Stimulated activated CD8-positive, alpha-beta memory T cell treated with anti-CD3 and anti-CD28 coated beads, Interleukin-7, amount 100 ng/mL, for 1 hour (primary cell): ENCODE measurements at regions not wholly inside any gene's neighbourhood (a gene's known extent, or its start where the extent isn't known, plus 50 kb on each side); places are given as distances from the start of the nearest gene placed in this dataset.
"Not testable (repeated sequence)": the region's sequence is repeated elsewhere in the genome, so short reads cannot be mapped to it uniquely, and the experiment has no call there.

Experiments
- DNase-seq, 2 donors: peaks; one replicate each; pipeline ENCODE4 v3.0.0-alpha.2; 2020; ENCODE audit warnings: low read depth in 2 of 2

- no peak for DNase-seq
These were observed 461.4 kb downstream of the RNF144A start for GRCh38 chr2:7378591-7378990.

DNA sequence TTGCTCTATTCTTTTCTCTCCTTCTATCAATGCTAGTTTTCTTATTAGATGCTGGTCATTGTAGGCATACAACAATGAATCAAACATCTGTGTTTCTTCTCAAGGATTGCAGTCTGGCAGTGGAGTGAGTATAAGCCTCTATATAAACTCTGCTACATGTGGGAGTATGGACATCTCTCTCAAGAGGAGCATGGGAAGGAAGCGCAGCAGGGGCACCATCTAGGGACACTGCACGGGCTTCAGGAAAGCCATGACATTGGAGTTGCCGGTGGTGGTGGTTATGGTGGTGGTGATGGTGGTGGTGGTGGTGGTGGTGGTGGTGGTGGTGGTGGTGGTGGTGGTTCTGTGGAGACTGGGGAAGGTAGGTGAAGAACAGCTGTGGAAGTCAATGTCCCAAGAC is 462.6 kb downstream of the RNF144A start:
- no peak for DNase-seq

DNA sequence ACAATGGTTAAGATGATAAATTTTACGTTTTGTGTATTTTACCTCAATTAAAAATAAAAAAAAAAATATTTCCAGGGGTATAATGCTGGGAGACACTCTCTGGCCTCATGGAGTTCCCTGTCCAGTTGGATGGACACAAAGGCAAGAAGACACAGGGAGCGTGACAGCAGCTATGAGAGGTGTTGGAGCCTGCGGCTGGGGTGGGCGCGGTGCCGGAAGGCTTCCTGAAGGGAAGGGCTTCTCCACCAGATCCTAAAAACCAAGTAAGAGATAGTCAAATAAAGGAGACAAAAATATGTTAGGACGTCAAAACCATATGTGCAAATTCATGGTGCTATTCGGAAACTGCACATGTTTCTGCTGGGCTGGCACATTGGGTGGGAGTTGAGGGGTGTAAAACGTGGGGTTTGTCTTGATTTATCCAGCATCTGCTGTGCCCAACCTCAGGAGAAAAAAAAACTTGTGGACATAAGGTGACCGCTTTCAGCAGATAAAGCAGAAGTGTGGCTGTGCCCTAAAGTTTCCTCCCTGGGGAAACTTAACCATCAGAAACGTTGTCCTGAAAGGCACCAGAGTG is 467.6 kb downstream of the RNF144A start:
- DNase-seq: no peak

GRCh38 chr2:7390311-7390710 is 473.1 kb downstream of the RNF144A start:
- not testable (repeated sequence) for DNase-seq

GRCh38 chr2:7392076-7392787 is 475.0 kb downstream of the RNF144A start:
- no peak for DNase-seq

GRCh38 chr2:7394195-7394594 is 477.0 kb downstream of the RNF144A start:
- DNase-seq: no peak

- no peak for DNase-seq
These were observed 483.4 kb downstream of the RNF144A start for GRCh38 chr2:7400628-7401027.

DNA sequence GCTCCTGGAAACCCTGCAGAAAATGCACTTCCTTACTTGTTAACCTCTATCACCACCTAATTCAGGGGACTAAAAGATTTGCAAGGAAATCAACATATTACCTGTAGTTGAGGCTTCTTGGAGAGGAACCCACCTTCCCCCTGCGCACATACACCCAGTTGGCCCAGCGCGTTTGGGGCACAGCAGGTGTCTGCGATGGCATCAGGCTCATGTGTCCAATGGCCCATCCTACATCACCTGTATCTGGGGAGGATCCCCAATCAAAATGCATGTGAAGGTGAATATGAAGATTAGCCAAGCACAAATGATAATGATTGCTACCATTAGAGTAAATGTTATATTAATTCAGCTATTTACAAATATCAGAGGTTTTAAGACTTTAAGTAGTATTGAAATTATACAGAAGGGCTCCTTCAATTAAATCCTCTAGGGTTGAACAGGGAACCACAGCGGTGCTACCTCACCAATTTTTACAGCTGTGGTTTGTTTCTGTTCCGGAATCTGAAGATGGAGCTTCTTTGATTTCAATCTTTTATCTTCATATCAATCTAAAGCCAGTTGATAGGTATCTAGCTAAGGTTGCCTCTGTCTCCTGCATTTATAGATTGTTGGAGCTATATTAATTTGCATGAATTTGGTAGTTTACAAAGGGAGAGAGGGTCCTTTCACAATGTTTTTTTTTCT is 486.0 kb downstream of the RNF144A start:
- no peak for DNase-seq

DNA sequence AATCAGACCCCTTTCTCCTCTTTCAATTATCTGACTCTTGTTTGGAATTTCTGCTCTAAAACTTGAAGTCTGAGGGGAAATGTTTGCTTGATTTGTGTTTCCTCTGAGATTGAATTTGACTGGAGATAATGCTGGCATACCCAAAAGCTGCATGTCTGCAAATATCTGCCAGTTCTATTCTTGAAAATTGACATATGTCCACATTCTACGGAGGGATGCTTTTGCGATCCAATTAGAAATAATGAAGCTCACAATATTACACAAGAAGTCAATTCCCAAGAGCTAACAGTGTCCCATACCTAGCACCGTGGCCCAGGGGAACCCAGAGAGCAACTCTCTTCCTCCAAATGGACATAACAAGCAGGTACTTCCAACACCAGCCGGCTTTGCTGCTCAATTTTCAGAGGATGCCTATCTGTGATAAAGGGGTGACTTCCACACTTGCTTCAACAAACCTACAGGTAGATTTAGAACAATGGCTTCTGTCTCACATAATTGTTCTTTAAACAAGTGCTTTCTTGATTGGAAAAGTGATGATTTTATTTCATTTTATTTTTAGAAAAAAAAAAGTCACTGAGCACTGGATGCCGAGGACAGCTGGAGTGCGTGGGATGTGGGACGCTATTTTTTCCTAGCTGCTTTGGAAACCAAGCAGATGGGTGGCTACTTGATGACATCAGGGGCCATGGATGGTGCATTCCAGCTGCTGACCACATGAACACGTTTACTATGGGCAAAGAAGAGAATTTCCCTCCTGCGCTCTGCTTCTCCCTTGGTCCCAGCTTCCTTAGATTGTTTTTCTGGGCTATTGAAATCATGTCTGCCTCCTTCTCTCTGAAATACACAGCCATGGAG is 488.9 kb downstream of the RNF144A start:
- DNase-seq: no peak

DNA sequence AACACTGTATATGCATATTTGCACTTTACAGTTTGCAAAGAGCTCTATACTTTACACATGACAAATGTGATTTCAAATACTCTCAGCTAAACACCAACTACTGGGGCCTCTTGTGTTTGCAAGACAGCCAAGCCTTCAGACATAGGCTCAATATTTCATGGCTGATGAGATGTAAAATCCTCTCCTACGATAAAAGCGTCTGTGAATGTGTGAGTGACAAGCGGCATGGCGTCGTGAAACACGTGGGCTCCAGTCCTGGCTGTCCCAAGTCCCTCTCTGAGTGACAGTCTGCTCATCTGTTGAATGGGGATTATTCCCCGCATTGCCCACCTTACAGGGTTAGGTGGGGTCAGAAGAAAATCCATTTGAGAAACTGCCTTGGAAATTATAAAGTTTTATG is 489.8 kb downstream of the RNF144A start:
- DNase-seq: no peak

- no peak for DNase-seq
These were observed 490.9 kb downstream of the RNF144A start for GRCh38 chr2:7407906-7408680.

GRCh38 chr2:7411691-7412090 is 494.5 kb downstream of the RNF144A start:
- no peak for DNase-seq

GRCh38 chr2:7417845-7418742 is 500.9 kb downstream of the RNF144A start:
- DNase-seq: no peak

GRCh38 chr2:7419186-7419585 is 502.0 kb downstream of the RNF144A start:
- no peak for DNase-seq

DNA sequence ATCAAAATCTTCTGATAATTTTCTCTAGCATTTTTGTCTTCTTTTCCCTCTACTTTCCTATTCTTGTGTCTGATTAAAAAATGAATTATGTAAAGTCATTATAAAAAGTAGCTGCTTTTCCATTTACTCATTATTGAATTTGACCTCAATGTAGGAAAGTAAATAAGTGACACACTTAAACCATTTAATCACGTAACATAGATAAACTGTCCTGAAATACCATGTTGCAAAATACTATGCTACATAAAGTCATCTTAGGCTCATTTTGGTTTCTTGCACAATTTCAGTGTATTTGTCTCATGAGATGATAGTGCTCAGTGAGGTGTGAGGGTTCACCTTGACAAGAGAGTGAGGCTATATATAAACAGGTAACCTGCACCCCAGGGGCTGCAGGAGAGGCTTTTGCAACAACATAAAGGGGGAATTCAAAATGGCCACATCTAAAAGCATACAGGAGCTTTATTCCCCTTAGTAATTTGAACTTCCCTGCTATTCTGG is 502.7 kb downstream of the RNF144A start:
- DNase-seq: no peak

DNA sequence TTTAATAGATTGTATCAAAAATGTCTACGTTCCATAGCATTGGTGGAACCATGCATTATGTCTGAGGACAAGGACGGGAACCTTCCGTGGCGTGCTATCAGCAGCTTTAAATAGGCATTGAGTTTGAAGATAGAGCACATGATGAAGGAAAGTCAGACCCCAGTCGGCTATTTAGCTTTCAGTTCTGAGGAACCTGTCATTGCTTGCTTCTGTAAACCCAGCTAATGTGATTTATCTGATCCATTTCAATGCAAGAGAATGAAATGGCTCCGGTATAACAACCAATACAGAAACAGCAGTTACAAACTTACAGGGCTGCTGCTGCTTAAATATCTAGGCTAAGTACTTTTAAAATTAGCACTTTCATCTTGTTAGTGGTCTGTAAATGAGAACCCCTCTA is 503.3 kb downstream of the RNF144A start:
- DNase-seq: no peak

DNA sequence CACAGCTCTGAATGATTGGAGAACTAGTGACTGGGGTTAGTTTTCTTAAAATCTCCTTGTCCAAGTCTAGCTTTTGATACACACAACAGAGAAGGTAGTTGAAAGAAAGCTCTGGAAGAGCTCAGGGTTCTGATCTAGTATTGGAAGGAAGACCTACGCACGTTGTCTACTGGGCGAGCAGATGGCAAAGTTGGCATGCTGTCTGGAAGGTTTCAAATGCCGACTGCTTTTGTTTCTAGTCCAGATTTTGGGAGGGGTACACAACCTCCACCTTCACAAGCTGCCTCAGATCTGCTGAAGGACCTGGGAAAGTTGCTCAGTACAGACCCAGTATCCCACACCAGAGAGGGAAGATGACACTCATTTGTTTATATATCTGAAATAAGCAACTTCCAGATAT is 507.3 kb downstream of the RNF144A start:
- DNase-seq: no peak

- DNase-seq: no peak
These were observed 510.3 kb downstream of the RNF144A start for GRCh38 chr2:7427293-7428060.

- no peak for DNase-seq
These were observed 511.4 kb downstream of the RNF144A start for GRCh38 chr2:7428454-7429204.
